GM23338 (cell line): ENCODE measurements at regions not wholly inside any gene's neighbourhood (a gene's known extent, or its start where the extent isn't known, plus 50 kb on each side); places are given as distances from the start of the nearest gene placed in this dataset.

Experiments used
- CTCF ChIP-seq, 2 experiments: fragments of 200-600 bp in 1 of 2; sonication (generic) in 1 of 2; conservative IDR thresholded peaks; 2 replicates each; pipeline versions ENCODE4 v1.5.1 to v1.6.1; 2016 to 2017; ENCODE audit warnings: antibody characterized with exemption in 2 of 2, low read depth in 2 of 2, mild to moderate bottlenecking in 2 of 2, moderate library complexity in 1 of 2
- POLR2AphosphoS5 ChIP-seq: IDR thresholded peaks from 2 replicates; pipeline ENCODE4 v1.6.1; 2016; ENCODE audit warnings: antibody characterized with exemption, low read depth

- TF ChIP-seq CTCF (conservative IDR thresholded peaks at IDR 0.05; ENCODE audit: low read depth in 2 of 2) (no peak), POLR2AphosphoS5 (no peak)
These were observed 735.5 kb upstream of the API5 start for GRCh38 chr11:42576318-42576717.
